A549 (cell line): ENCODE measurements at regions not wholly inside any gene's neighbourhood (a gene's known extent, or its start where the extent isn't known, plus 50 kb on each side); places are given as distances from the start of the nearest gene placed in this dataset.
A peak's percentile ranks its signal among the peaks of the same experiment; 100 is the strongest.

ENCODE experiments used
- ATAC-seq, 2 experiments: fragments of 200-7000 bp in 1 of 2; fragments of >200 bp in 1 of 2; cut with Nextera tagmentation in 1 of 2; cut with Tn5 transposase in 1 of 2; 3 replicates each; pipeline versions ENCODE4 v1.8.0 to v1.9.1; 2018 to 2020; ENCODE audit warnings: mild to moderate bottlenecking in 1 of 2, moderate library complexity in 1 of 2
- CTCF ChIA-PET: fragments of 300-600 bp; sonication (Branson Sonifier 250); formaldehyde crosslinking; extraction: SDS; loops from one replicate; lab custom pipeline; 2021; ENCODE audit warnings: antibody characterized with exemption, inconsistent platforms; lab: Yijun Ruan, JAX
- POLR2A ChIA-PET: fragments of 350-600 bp; formaldehyde crosslinking; extraction: SDS; loops from one replicate; lab custom pipeline; 2021; ENCODE audit warnings: antibody characterized with exemption, inconsistent platforms; lab: Yijun Ruan, JAX
- DNase-seq, 2 experiments: peaks; one replicate each; pipeline versions ENCODE4 v3.0.0 to v3.0.0-alpha.2; 2011 to 2016; ENCODE audit warnings: low read depth in 1 of 2, low spot score in 1 of 2
- FAIRE-seq: peaks from 2 replicates; lab custom pipeline; 2011; peaks lifted over from hg19 to GRCh38; lab: Jason Lieb, UNC
- H3K27ac ChIP-seq, 2 experiments: fragments of >200 bp; sonication (Bioruptor Twin); formaldehyde crosslinking; 3 replicates each; pipeline ENCODE4 v1.5.1; 2016 to 2017
- H3K4me1 ChIP-seq: fragments of >200 bp; sonication (Bioruptor Twin); formaldehyde crosslinking; 3 replicates; pipeline ENCODE4 v1.6.1; 2016
- H3K4me2 ChIP-seq: fragments of >200 bp; sonication (Bioruptor Twin); formaldehyde crosslinking; 3 replicates; pipeline ENCODE4 v1.6.1; 2016
- H3K4me3 ChIP-seq: fragments of >200 bp; sonication (Bioruptor Twin); formaldehyde crosslinking; 3 replicates; pipeline ENCODE4 v1.5.1; 2016
- H3K9me3 ChIP-seq: fragments of >200 bp; sonication (Bioruptor Twin); formaldehyde crosslinking; 3 replicates; pipeline ENCODE4 v1.6.1; 2016
- CBX8 ChIP-seq: fragments of 200-600 bp; sonication (generic); IDR thresholded peaks from 2 replicates; pipeline ENCODE4 v1.6.1; 2016
- CEBPB ChIP-seq, 2 experiments: fragments of >200 bp in 1 of 2; sonication (Bioruptor Twin) in 1 of 2; formaldehyde crosslinking in 1 of 2; IDR thresholded peaks; 2 replicates each; pipeline ENCODE4 v1.6.1; 2012 to 2016
- ESRRA ChIP-seq: fragments of 150-350 bp; IDR thresholded peaks from 2 replicates; pipeline ENCODE4 v1.6.1; 2014; ENCODE audit warnings: mild to moderate bottlenecking, low read length, borderline replicate concordance
- FOSL2 ChIP-seq, 2 experiments: fragments of 450-650 bp in 1 of 2; fragments of >200 bp in 1 of 2; sonication (Bioruptor Twin) in 1 of 2; formaldehyde crosslinking; IDR thresholded peaks; 2 replicates each; pipeline versions ENCODE4 v1.5.0 to v1.6.1; 2016 to 2020; ENCODE audit warnings: mild to moderate bottlenecking in 1 of 2, moderate library complexity in 1 of 2
- FOXS1 ChIP-seq: fragments of 250-450 bp; sonication (Bioruptor Pico); IDR thresholded peaks from 2 replicates; pipeline ENCODE4 v1.5.0; 2020; ENCODE audit warnings: mild to moderate bottlenecking, moderate library complexity
- HOXA7 ChIP-seq: fragments of 250-450 bp; sonication (Bioruptor Pico); IDR thresholded peaks from 2 replicates; pipeline ENCODE4 v1.5.0; 2020; ENCODE audit warnings: mild to moderate bottlenecking, moderate library complexity
- HOXB13 ChIP-seq: fragments of 250-450 bp; sonication (Bioruptor Pico); IDR thresholded peaks from 2 replicates; pipeline ENCODE4 v1.5.0; 2020; ENCODE audit warnings: low read depth, mild to moderate bottlenecking, moderate library complexity
- HOXB5 ChIP-seq: fragments of 250-450 bp; sonication (Bioruptor Pico); IDR thresholded peaks from 2 replicates; pipeline ENCODE4 v1.5.0; 2020; ENCODE audit warnings: mild to moderate bottlenecking, moderate library complexity
- KDM5A ChIP-seq: fragments of 200-600 bp; sonication (generic); IDR thresholded peaks from 2 replicates; pipeline ENCODE4 v1.6.1; 2016; ENCODE audit warnings: antibody characterized with exemption, mild to moderate bottlenecking
- MAZ ChIP-seq: fragments of 150-350 bp; IDR thresholded peaks from 2 replicates; pipeline ENCODE4 v1.6.1; 2014; ENCODE audit warnings: antibody characterized with exemption, low read depth, low read length, borderline replicate concordance
- MYC ChIP-seq: IDR thresholded peaks from 2 replicates; pipeline ENCODE4 v1.6.1; 2012; ENCODE audit warnings: mild to moderate bottlenecking, inconsistent platforms, low read length, improper control_type of control experiment, borderline replicate concordance
- NPAS2 ChIP-seq: fragments of 250-450 bp; sonication (Bioruptor Pico); IDR thresholded peaks from 2 replicates; pipeline ENCODE4 v1.8.0; 2022; ENCODE audit warnings: mild to moderate bottlenecking, moderate library complexity, borderline replicate concordance
- NR3C1 ChIP-seq: fragments of >200 bp; sonication (Bioruptor Twin); formaldehyde crosslinking; IDR thresholded peaks from 3 replicates; pipeline ENCODE4 v1.6.1; 2017
- PHF8 ChIP-seq: fragments of 200-600 bp; sonication (generic); IDR thresholded peaks from 2 replicates; pipeline ENCODE4 v1.6.1; 2016; ENCODE audit warnings: low read depth, mild to moderate bottlenecking, antibody characterized with exemption, moderate library complexity, borderline replicate concordance
- POLR2A ChIP-seq: IDR thresholded peaks from 2 replicates; pipeline ENCODE4 v1.6.1; 2012; ENCODE audit warnings: mild to moderate bottlenecking, low read length
- POLR2AphosphoS2 ChIP-seq: conservative IDR thresholded peaks from 2 replicates; pipeline ENCODE4 v1.6.1; 2012; ENCODE audit warnings: low read length, improper control_type of control experiment, inconsistent platforms
- RAD21 ChIP-seq, 2 experiments: fragments of >200 bp in 1 of 2; sonication (Bioruptor Twin) in 1 of 2; formaldehyde crosslinking in 1 of 2; IDR thresholded peaks in 1 of 2; conservative IDR thresholded peaks in 1 of 2; 2 replicates in 1 of 2; 3 replicates in 1 of 2; pipeline ENCODE4 v1.6.1; 2012 to 2018; ENCODE audit warnings: inconsistent platforms in 1 of 2
- SMC3 ChIP-seq: fragments of >200 bp; sonication (Bioruptor Twin); formaldehyde crosslinking; IDR thresholded peaks from 3 replicates; pipeline ENCODE4 v1.6.1; 2018; ENCODE audit warnings: inconsistent platforms
- SREBF2 ChIP-seq: fragments of 450-650 bp; IDR thresholded peaks from 2 replicates; pipeline ENCODE4 v1.6.1; 2014; ENCODE audit warnings: mild to moderate bottlenecking, moderate library complexity
- TFCP2L1 ChIP-seq: fragments of 250-450 bp; sonication (Bioruptor Pico); IDR thresholded peaks from 2 replicates; pipeline ENCODE4 v1.5.0; 2021; ENCODE audit warnings: mild to moderate bottlenecking
- TP53 ChIP-seq: fragments of 250-450 bp; sonication (Bioruptor Pico); IDR thresholded peaks from 2 replicates; pipeline ENCODE4 v1.5.0; 2021; ENCODE audit warnings: mild to moderate bottlenecking, moderate library complexity
- ZC3H11A ChIP-seq: fragments of 450-650 bp; IDR thresholded peaks from 2 replicates; pipeline ENCODE4 v1.6.1; 2014; ENCODE audit warnings: antibody characterized with exemption, mild to moderate bottlenecking
- ZNF302 ChIP-seq: fragments of 250-450 bp; sonication (Bioruptor Pico); IDR thresholded peaks from 2 replicates; pipeline ENCODE4 v1.9.0; 2021; ENCODE audit warnings: inconsistent platforms, mild to moderate bottlenecking, moderate library complexity
- ZSCAN20 ChIP-seq: fragments of 250-450 bp; sonication (Bioruptor Pico); IDR thresholded peaks from 2 replicates; pipeline ENCODE4 v1.8.0; 2022; ENCODE audit warnings: mild to moderate bottlenecking, moderate library complexity
- WGBS: methylation state at CpG from one replicate; pipeline ENCODE4 v1.1.6; 2017; ENCODE audit errors: missing lambda C conversion rate; 5-methylcytosine and 5-hydroxymethylcytosine counted together
- TF ChIP-seq, protein P1 (sequence below): fragments of 200-600 bp; sonication (generic); IDR thresholded peaks from 2 replicates; pipeline ENCODE4 v1.6.1; 2016; ENCODE audit warnings: antibody characterized with exemption, mild to moderate bottlenecking, moderate library complexity
- TF ChIP-seq, protein P2 (sequence below): IDR thresholded peaks from 2 replicates; pipeline ENCODE4 v1.6.1; 2012
- TF ChIP-seq, protein P3 (sequence below): fragments of >200 bp; sonication (Bioruptor Twin); formaldehyde crosslinking; IDR thresholded peaks from 3 replicates; pipeline ENCODE4 v1.5.1; 2016
- TF ChIP-seq, protein P4 (sequence below): fragments of 250-450 bp; sonication (Bioruptor Pico); IDR thresholded peaks from 2 replicates; pipeline ENCODE4 v1.5.0; 2020; ENCODE audit warnings: low read depth, mild to moderate bottlenecking, moderate library complexity
- TF ChIP-seq, protein P5 (sequence below): fragments of 250-450 bp; sonication (Bioruptor Pico); IDR thresholded peaks from 2 replicates; pipeline ENCODE4 v1.5.0; 2021; ENCODE audit warnings: mild to moderate bottlenecking, moderate library complexity, borderline replicate concordance
- TF ChIP-seq, protein P6 (sequence below): IDR thresholded peaks from 2 replicates; pipeline ENCODE4 v1.6.1; 2012; ENCODE audit warnings: low read depth, borderline replicate concordance

GRCh38 chr18:39841482-39842365 is 2113.3 kb upstream of the PIK3C3 start:
- FAIRE-seq: no peak
- TF ChIP-seq ZNF302 (CRISPR knock-in tag): no peak
- TF ChIP-seq SREBF2: no peak
- TF ChIP-seq TFCP2L1: no peak
- no peak for TF ChIP-seq ESRRA
- no peak for TF ChIP-seq FOXS1 (CRISPR knock-in tag)
- peak; percentile 67 to 73 for TF ChIP-seq RAD21 (conservative IDR thresholded peaks at IDR 0.05 in 1 of 2, IDR thresholded peaks at IDR 0.05 in 1 of 2)
- no peak for TF ChIP-seq FOSL2 (IDR thresholded peaks at IDR 0.05)
- TF ChIP-seq FOSL2 (CRISPR knock-in tag; IDR thresholded peaks at IDR 0.05): no peak
- TF ChIP-seq, protein P1, sequence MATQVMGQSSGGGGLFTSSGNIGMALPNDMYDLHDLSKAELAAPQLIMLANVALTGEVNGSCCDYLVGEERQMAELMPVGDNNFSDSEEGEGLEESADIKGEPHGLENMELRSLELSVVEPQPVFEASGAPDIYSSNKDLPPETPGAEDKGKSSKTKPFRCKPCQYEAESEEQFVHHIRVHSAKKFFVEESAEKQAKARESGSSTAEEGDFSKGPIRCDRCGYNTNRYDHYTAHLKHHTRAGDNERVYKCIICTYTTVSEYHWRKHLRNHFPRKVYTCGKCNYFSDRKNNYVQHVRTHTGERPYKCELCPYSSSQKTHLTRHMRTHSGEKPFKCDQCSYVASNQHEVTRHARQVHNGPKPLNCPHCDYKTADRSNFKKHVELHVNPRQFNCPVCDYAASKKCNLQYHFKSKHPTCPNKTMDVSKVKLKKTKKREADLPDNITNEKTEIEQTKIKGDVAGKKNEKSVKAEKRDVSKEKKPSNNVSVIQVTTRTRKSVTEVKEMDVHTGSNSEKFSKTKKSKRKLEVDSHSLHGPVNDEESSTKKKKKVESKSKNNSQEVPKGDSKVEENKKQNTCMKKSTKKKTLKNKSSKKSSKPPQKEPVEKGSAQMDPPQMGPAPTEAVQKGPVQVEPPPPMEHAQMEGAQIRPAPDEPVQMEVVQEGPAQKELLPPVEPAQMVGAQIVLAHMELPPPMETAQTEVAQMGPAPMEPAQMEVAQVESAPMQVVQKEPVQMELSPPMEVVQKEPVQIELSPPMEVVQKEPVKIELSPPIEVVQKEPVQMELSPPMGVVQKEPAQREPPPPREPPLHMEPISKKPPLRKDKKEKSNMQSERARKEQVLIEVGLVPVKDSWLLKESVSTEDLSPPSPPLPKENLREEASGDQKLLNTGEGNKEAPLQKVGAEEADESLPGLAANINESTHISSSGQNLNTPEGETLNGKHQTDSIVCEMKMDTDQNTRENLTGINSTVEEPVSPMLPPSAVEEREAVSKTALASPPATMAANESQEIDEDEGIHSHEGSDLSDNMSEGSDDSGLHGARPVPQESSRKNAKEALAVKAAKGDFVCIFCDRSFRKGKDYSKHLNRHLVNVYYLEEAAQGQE: no peak
- TF ChIP-seq CEBPB (IDR thresholded peaks at IDR 0.05): no peak
- TF ChIP-seq, protein P2, sequence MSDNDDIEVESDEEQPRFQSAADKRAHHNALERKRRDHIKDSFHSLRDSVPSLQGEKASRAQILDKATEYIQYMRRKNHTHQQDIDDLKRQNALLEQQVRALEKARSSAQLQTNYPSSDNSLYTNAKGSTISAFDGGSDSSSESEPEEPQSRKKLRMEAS: peak; percentile 59; the same call in 1 of the 2 replicates
- no peak for TF ChIP-seq CBX8
- no peak for TF ChIP-seq NR3C1
- no peak for TF ChIP-seq MYC
- peak; percentile 57 for TF ChIP-seq SMC3
- no peak for TF ChIP-seq POLR2A
- TF ChIP-seq KDM5A: peak; percentile 38; the same call in 1 of the 2 replicates
- no peak for TF ChIP-seq POLR2AphosphoS2
- no peak for TF ChIP-seq HOXB13
- TF ChIP-seq, protein P3, sequence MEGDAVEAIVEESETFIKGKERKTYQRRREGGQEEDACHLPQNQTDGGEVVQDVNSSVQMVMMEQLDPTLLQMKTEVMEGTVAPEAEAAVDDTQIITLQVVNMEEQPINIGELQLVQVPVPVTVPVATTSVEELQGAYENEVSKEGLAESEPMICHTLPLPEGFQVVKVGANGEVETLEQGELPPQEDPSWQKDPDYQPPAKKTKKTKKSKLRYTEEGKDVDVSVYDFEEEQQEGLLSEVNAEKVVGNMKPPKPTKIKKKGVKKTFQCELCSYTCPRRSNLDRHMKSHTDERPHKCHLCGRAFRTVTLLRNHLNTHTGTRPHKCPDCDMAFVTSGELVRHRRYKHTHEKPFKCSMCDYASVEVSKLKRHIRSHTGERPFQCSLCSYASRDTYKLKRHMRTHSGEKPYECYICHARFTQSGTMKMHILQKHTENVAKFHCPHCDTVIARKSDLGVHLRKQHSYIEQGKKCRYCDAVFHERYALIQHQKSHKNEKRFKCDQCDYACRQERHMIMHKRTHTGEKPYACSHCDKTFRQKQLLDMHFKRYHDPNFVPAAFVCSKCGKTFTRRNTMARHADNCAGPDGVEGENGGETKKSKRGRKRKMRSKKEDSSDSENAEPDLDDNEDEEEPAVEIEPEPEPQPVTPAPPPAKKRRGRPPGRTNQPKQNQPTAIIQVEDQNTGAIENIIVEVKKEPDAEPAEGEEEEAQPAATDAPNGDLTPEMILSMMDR: peak; percentile 53
- no peak for TF ChIP-seq ZC3H11A
- no peak for TF ChIP-seq PHF8
- TF ChIP-seq, protein P4, sequence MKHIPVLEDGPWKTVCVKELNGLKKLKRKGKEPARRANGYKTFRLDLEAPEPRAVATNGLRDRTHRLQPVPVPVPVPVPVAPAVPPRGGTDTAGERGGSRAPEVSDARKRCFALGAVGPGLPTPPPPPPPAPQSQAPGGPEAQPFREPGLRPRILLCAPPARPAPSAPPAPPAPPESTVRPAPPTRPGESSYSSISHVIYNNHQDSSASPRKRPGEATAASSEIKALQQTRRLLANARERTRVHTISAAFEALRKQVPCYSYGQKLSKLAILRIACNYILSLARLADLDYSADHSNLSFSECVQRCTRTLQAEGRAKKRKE (CRISPR knock-in tag): no peak
- TF ChIP-seq NPAS2 (CRISPR knock-in tag): no peak
- no peak for TF ChIP-seq ZSCAN20 (CRISPR knock-in tag)
- no peak for TF ChIP-seq TP53 (CRISPR knock-in tag)
- TF ChIP-seq, protein P5, sequence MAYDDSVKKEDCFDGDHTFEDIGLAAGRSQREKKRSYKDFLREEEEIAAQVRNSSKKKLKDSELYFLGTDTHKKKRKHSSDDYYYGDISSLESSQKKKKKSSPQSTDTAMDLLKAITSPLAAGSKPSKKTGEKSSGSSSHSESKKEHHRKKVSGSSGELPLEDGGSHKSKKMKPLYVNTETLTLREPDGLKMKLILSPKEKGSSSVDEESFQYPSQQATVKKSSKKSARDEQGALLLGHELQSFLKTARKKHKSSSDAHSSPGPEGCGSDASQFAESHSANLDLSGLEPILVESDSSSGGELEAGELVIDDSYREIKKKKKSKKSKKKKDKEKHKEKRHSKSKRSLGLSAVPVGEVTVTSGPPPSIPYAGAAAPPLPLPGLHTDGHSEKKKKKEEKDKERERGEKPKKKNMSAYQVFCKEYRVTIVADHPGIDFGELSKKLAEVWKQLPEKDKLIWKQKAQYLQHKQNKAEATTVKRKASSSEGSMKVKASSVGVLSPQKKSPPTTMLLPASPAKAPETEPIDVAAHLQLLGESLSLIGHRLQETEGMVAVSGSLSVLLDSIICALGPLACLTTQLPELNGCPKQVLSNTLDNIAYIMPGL (CRISPR knock-in tag): no peak
- no peak for TF ChIP-seq MAZ
- TF ChIP-seq HOXB5 (CRISPR knock-in tag): no peak
- TF ChIP-seq, protein P6, sequence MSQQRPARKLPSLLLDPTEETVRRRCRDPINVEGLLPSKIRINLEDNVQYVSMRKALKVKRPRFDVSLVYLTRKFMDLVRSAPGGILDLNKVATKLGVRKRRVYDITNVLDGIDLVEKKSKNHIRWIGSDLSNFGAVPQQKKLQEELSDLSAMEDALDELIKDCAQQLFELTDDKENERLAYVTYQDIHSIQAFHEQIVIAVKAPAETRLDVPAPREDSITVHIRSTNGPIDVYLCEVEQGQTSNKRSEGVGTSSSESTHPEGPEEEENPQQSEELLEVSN: no peak
- TF ChIP-seq HOXA7 (CRISPR knock-in tag): no peak

More at GRCh38 chr18:39841482-39842365, 2113.3 kb upstream of the PIK3C3 start:
- H3K4me2 ChIP-seq: peak overlapping the region; percentile 84
- H3K4me3 ChIP-seq: peak overlapping the region; percentile 32
- CTCF ChIA-PET: interaction anchor here (0.5 to 1.9 kb wide), 9 partner anchors 10 to 1600 kb away, joined by 3 to 7 read pairs (median 3); no protein-coding TSS in a partner anchor
- 0 out of 6 replicates have a peak overlapping the region, but pooled peaks of 1 of the 2 experiments have one; percentile 53 for H3K27ac ChIP-seq
- 11% methylated on average over 17 of the region's 47 CpGs for WGBS
- POLR2A ChIA-PET: interaction anchor here (0.6 kb wide), 1 partner anchor 12 kb away, joined by 3 read pairs; no protein-coding TSS in a partner anchor
- ATAC-seq (peak; percentile 99 to 100), DNase-seq (peak; percentile 28 to 62)
- no peaks in the 10 kb centered on the region for H3K4me1 ChIP-seq
- no peaks in the 10 kb centered on the region for H3K9me3 ChIP-seq
